ENCODE measurements at regions not wholly inside any gene's neighbourhood (a gene's known extent, or its start where the extent isn't known, plus 50 kb on each side); places are given as distances from the start of the nearest gene placed in this dataset.

- 1% methylated on average over 3 of the region's 3 CpGs for WGBS (ENCODE audit: low lambda C conversion rate)
- no peak for DNase-seq (ENCODE audit: low spot score)
- Histone ChIP-seq H3K27me3 (ENCODE audit: control insufficient read depth in 1 of 2, insufficient read depth in 2 of 2, low read length in 2 of 2) (peaks cover 0 to 32% of the 10 kb centered on the region in 2 experiments; a peak in 2 of 5 replicates), H3K79me2 (ENCODE audit: insufficient read depth, low read length) (no peaks in the 10 kb centered on the region), H3K27ac (ENCODE audit: extremely low read length, insufficient read depth, low read length) (no peak overlapping the region), H3K4me2 (ENCODE audit: low read depth, low read length) (no peak overlapping the region), H3K4me3 (replicated peaks in 1 of 3; ENCODE audit: insufficient read depth in 1 of 3, low read depth in 2 of 3, low read length in 3 of 3) (no peak overlapping the region), H3K9me3 (ENCODE audit: low read length) (no peaks in the 10 kb centered on the region), H2AFZ (ENCODE audit: low read length) (no peak overlapping the region), H3K4me1 (ENCODE audit: insufficient read depth, low read length) (no peaks in the 10 kb centered on the region), H4K20me1 (ENCODE audit: insufficient read depth, low read length) (no peaks in the 10 kb centered on the region), H3K36me3 (replicated peaks in 1 of 2; ENCODE audit: control insufficient read depth in 1 of 2, insufficient read depth in 2 of 2, low read length in 2 of 2) (no peaks in the 10 kb centered on the region), H3K9ac (ENCODE audit: insufficient read depth, low read depth, low read length) (no peak overlapping the region)
- POLR2A ChIA-PET: no interaction called here
- TF ChIP-seq RFX3 (CRISPR knock-in tag; IDR thresholded peaks at IDR 0.05) (no peak), HDAC2 (CRISPR knock-in tag; IDR thresholded peaks at IDR 0.05) (no peak), ZNF780A (CRISPR knock-in tag; IDR thresholded peaks at IDR 0.05) (no peak), KDM1A (CRISPR knock-in tag; IDR thresholded peaks at IDR 0.05) (no peak), ZNF33B (CRISPR knock-in tag; IDR thresholded peaks at IDR 0.05) (no peak), EZH2 (conservative IDR thresholded peaks at IDR 0.05; ENCODE audit: low read depth, low read length) (no peak), MXD1 (CRISPR knock-in tag; IDR thresholded peaks at IDR 0.05) (no peak), NPAS2 (CRISPR knock-in tag; IDR thresholded peaks at IDR 0.05; ENCODE audit: borderline replicate concordance) (no peak), ESRRA (CRISPR knock-in tag; IDR thresholded peaks at IDR 0.05; ENCODE audit: low read depth) (no peak), HOXA7 (CRISPR knock-in tag; IDR thresholded peaks at IDR 0.05) (no peak), DMAP1 (CRISPR knock-in tag; IDR thresholded peaks at IDR 0.05) (no peak), CBX2 (IDR thresholded peaks at IDR 0.05; ENCODE audit: low read depth, low read length) (no peak), CBX2 (CRISPR knock-in tag; IDR thresholded peaks at IDR 0.05; ENCODE audit: low read depth) (no peak), SOX6 (IDR thresholded peaks at IDR 0.05) (no peak), SOX6 (CRISPR knock-in tag; IDR thresholded peaks at IDR 0.05) (no peak), KIAA2018 (CRISPR knock-in tag; IDR thresholded peaks at IDR 0.05; ENCODE audit: borderline replicate concordance) (no peak), MAF1 (CRISPR knock-in tag; IDR thresholded peaks at IDR 0.05; ENCODE audit: borderline replicate concordance) (no peak)
- BruUV-seq (replicated peaks): no TSS peak
- intact Hi-C loops (cut with micrococcal nuclease; ENCODE audit: unreplicated experiment): no loop called here
- no peak for FAIRE-seq
- ATAC-seq: no peak
- CTCF ChIA-PET (ENCODE audit: low intra/inter-chr PET ratio, low total read pairs): no interaction called here
- in situ Hi-C loops (cut with HindIII; ENCODE audit: extremely low pct_ligation_motif_present, low pct_unique_long_range_greater_than_20kb): no loop called here
Measured at GRCh38 chr6:40285535-40285934, 301.6 kb downstream of the LRFN2 start.
